22Rv1 (cell line): ENCODE measurements at regions not wholly inside any gene's neighbourhood (a gene's known extent, or its start where the extent isn't known, plus 50 kb on each side); places are given as distances from the start of the nearest gene placed in this dataset.

Source experiments
- CTCF ChIP-seq: fragments of 450-650 bp; IDR thresholded peaks from 2 replicates; pipeline ENCODE4 v1.5.1; 2017; ENCODE audit warnings: mild to moderate bottlenecking
- ZFX ChIP-seq: fragments of 450-650 bp; IDR thresholded peaks from 2 replicates; pipeline ENCODE4 v1.6.1; 2017; ENCODE audit warnings: antibody characterized with exemption, borderline replicate concordance

DNA sequence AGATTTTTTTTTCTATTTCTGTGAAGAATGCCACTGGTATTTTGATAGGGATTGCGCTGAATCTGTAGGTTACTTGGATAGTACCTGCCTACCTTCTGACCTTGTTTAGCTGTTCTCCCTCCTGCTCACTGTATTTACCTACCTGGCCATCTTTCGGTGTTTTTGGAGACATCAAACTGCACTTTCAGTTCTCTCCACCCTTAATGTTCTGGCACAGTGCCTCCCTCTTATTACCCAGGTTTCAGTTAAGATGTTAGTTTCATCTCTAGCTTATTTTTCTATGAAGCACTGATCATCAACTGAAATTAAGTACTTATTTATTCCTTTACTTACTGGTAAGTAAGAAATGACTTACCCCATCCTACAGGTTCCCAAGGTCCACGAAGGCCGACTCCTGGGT lies 74.4 kb upstream of the KLHL25 start:
- TF ChIP-seq CTCF (no peak), ZFX (no peak)
